ENCODE measurements at regions not wholly inside any gene's neighbourhood (a gene's known extent, or its start where the extent isn't known, plus 50 kb on each side); places are given as distances from the start of the nearest gene placed in this dataset.

DNA sequence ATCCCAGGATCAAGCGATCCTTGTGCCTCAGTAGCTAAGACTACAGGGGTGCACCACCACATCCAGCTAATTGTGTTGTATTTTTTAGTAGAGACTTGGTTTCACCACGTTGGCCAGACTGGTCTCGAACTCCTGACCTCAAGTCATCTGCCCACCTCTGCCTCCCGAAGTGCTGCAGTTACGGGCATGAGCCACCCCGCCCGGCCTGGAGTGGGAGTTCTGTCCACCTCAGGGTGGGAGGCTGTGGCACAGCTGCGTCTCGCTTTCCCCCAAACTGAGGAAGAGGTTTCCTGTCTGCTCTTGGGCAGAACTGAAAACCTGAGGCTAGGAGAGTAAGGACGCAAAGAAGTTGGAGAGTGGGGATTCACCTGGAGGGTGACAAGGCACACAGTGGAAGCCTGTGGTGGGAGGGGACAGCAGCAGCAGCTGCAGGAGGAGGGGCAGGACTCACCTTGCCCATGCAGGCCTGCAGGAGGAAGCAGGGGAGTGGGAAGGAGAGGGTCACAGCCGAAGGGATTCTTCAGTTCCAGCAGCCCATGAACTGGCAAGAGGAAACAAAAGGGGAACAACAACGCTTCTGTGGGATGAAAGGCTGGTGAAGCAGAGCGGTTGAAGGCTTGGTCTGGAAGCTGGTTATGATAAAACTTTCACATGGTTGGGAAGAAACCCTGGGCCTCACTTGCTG, 181.4 kb downstream of the GAS1 start:
- no peak for TF ChIP-seq ZFX (IDR thresholded peaks at IDR 0.05)
- TF ChIP-seq CTCF (conservative IDR thresholded peaks at IDR 0.05): no peak
- no peak overlapping the region for H3K27ac ChIP-seq

DNA sequence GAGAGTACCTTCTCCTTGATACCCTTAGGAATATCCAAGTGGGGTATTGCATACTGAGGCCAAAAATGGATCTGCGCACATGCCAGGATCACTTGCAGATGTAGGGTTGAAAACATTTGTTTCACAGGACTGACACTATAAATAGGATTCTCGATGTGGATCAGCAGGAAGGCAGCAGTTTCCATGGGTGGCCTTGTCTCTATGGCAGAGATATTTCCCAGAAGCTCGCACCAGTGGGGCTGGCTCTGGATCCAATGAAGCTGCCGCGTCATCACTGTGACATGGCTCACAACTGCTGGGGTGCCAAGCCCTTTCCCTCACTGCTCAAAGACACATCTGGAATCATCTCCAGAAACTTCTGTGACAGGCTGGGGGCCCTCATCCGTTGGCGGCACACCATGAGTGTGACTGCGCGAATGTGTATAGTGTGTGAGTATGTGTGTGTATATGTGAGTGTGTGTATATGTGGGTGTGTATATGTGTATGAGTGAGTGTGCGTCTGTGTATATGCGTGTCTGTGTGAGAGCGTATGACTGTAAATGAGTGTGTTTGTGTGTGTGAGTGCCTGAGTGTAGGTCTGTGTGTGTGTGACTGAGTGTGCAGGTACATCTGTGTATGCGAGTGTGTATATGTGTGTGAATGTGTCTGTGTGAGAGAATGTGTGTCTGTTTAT, 182.5 kb downstream of the GAS1 start:
- no peak for TF ChIP-seq CTCF (conservative IDR thresholded peaks at IDR 0.05)
- no peak for TF ChIP-seq ZFX (IDR thresholded peaks at IDR 0.05)
- H3K27ac ChIP-seq: no peak overlapping the region

- no peak overlapping the region for H3K27ac ChIP-seq
- TF ChIP-seq CTCF (conservative IDR thresholded peaks at IDR 0.05): no peak
- no peak for TF ChIP-seq ZFX (IDR thresholded peaks at IDR 0.05)
These were observed 183.1 kb downstream of the GAS1 start for GRCh38 chr9:86764221-86764624.

GRCh38 chr9:86763791-86764190, 183.5 kb downstream of the GAS1 start:
- H3K27ac ChIP-seq: no peak overlapping the region
- no peak for TF ChIP-seq ZFX (IDR thresholded peaks at IDR 0.05)
- TF ChIP-seq CTCF (conservative IDR thresholded peaks at IDR 0.05): no peak

- no peak for TF ChIP-seq CTCF (conservative IDR thresholded peaks at IDR 0.05)
- TF ChIP-seq ZFX (IDR thresholded peaks at IDR 0.05): no peak
- no peak overlapping the region for H3K27ac ChIP-seq
These were observed 190.0 kb downstream of the GAS1 start for GRCh38 chr9:86757382-86757720.

GRCh38 chr9:86756576-86757381, 190.5 kb downstream of the GAS1 start:
- H3K27ac ChIP-seq: no peak overlapping the region
- no peak for TF ChIP-seq ZFX (IDR thresholded peaks at IDR 0.05)
- TF ChIP-seq CTCF (conservative IDR thresholded peaks at IDR 0.05): no peak

DNA sequence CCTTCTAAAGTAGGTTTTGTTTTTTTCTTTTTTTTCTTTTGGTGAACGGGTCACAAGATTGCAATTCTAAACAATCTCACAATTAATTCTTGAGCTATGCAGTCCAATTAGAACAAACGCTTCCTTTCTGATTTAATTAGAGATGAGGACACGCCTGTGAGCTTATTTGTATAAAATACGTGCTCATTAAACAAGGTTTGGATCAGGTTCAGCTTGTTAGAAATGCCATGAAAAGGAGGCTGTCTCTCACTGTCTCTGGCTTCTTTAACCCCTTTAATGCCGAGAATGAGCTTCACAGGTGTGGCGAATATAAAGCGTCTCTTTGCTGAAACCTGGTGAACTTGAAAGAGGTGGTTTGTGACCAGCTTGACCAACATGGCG, 191.8 kb downstream of the GAS1 start:
- TF ChIP-seq ZFX (IDR thresholded peaks at IDR 0.05) (no peak), CTCF (conservative IDR thresholded peaks at IDR 0.05) (no peak)
- no peak overlapping the region for H3K27ac ChIP-seq
